Tibial artery (tissue), 4 donors: ENCODE measurements at regions not wholly inside any gene's neighbourhood (a gene's known extent, or its start where the extent isn't known, plus 50 kb on each side); places are given as distances from the start of the nearest gene placed in this dataset.

Experiments
- DNase-seq, 2 donors: peaks; one replicate each; pipeline ENCODE4 v3.0.0-alpha.2; 2019
- H3K27ac ChIP-seq, 2 donors: fragments of 200-600 bp; sonication (generic) in 1 of 2; 1 replicate in 1 of 2; 2 replicates in 1 of 2; pipeline ENCODE4 v1.5.1; 2018 to 2019; ENCODE audit warnings: mild to moderate bottlenecking in 1 of 2
- H3K27me3 ChIP-seq, 2 donors: fragments of 200-600 bp; sonication (generic) in 1 of 2; one replicate each; pipeline versions ENCODE4 v1.5.1 to v1.6.0; 2016 to 2019
- H3K36me3 ChIP-seq, 3 donors: fragments of 200-600 bp; sonication (generic) in 2 of 3; one replicate each; pipeline ENCODE4 v1.5.1; 2016 to 2019; ENCODE audit warnings: mild to moderate bottlenecking in 2 of 3
- H3K4me1 ChIP-seq, 4 donors: fragments of 200-600 bp; sonication (generic) in 2 of 4; 1 replicate in 3 of 4; 2 replicates in 1 of 4; pipeline ENCODE4 v1.5.1; 2016 to 2019
- H3K4me3 ChIP-seq, 2 donors: fragments of 200-600 bp; sonication (generic) in 1 of 2; 1 replicate in 1 of 2; 2 replicates in 1 of 2; pipeline ENCODE4 v1.5.1; 2018 to 2019; ENCODE audit warnings: mild to moderate bottlenecking in 2 of 2
- H3K9me3 ChIP-seq, 3 donors: fragments of 200-600 bp; sonication (generic) in 1 of 3; one replicate each; pipeline ENCODE4 v1.5.1; 2016 to 2019
- CTCF ChIP-seq, 2 experiments: fragments of 200-600 bp in 1 of 2; fragments of 450-650 bp in 1 of 2; IDR thresholded peaks; one replicate each; pipeline ENCODE4 v1.5.1; 2017 to 2019; ENCODE audit warnings: antibody characterized with exemption in 2 of 2, mild to moderate bottlenecking in 1 of 2, moderate library complexity in 1 of 2
- intact Hi-C: fragments of 100-400 bp; cut with DNase I; formaldehyde crosslinking; loops from one replicate; pipeline ENCODE4 v1.15.0; 2023; ENCODE audit warnings: low total_unique reads

DNA sequence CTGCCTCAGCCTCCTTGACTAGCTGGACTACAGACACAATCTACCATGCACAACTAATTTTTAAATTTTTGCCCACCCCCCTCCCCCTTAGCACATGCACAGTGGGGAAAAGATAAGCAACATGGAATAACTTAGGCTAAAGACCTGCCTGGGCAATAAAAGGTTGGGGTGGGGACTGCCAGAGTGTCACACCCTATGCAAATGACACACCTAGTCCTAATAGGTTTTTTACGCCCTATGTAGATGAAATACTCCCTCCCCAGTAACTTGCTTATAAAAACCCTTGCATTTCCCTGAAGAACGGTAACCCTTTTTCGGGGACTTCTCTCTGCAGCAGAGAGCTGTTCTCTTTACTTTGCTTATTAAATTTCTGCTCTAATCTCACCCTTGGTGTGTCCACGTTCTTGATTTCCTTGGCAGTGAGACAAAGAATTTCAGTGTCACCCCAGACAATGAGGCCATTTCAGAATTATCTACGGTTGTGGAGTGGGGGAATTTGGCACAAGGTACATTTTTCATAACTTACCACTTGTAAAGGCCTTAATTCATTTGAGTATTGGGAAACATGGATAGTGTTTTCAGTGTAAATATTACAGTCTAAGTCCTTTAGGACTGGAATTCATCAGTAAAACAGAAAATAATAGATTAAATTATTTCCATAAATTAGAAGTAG, 109.2 kb downstream of the NOL4 start:
- H3K4me1 ChIP-seq = peaks cover 0 to 4% (median 0%) of the 10 kb centered on the region in 4 donors
- no peak for TF ChIP-seq CTCF (IDR thresholded peaks at IDR 0.05)
- no peak for DNase-seq
- H3K36me3 ChIP-seq = no peaks in the 10 kb centered on the region
- no peak overlapping the region for H3K27ac ChIP-seq
- H3K27me3 ChIP-seq = no peaks in the 10 kb centered on the region
- no peak overlapping the region for H3K4me3 ChIP-seq
- no peaks in the 10 kb centered on the region for H3K9me3 ChIP-seq
- intact Hi-C loops = no loop called here

DNA sequence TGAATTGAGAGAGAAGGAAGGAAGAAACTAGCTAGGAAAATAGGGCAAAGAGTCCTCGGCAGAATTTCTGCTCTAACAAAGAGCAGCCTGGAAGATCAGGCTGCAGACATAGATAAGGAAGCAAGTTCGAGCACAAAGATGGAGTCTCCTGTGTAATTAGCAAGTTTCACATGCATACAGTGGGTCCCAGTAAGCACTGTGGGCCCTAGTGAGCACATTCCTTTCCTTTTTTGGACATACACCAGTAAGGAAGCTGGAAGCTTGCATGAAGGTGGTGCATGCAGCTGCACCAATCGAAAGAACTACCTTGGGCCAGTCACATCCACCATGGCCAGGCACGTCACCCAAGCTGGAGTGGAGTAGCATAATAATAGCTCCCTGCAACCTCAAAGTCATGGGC, 109.7 kb downstream of the NOL4 start:
- Histone ChIP-seq H3K27ac (no peak overlapping the region), H3K27me3 (no peaks in the 10 kb centered on the region), H3K4me3 (no peak overlapping the region), H3K36me3 (no peaks in the 10 kb centered on the region), H3K4me1 (peaks cover 0 to 4% (median 0%) of the 10 kb centered on the region in 4 donors), H3K9me3 (no peaks in the 10 kb centered on the region)
- TF ChIP-seq CTCF (IDR thresholded peaks at IDR 0.05) = no peak
- DNase-seq = no peak
- intact Hi-C loops = no loop called here

DNA sequence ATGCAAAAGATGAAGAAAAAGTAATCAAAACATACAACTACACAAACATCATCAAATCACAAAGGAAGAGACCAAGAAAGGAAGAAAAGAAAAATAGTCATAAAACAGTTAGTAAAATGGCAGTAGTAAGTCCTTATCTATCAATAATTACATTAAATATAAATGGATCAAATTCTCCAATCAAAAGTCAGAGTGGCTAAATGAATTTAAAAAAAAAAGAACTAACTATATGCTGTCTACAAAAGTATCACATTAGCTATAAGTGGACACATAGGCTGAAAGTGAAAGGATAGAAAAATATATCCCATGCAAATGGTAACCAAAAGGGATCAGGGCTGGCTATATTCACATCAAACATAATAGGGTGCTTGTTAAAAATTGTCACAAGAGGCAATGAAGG, 116.5 kb downstream of the NOL4 start:
- H3K9me3 ChIP-seq = no peaks in the 10 kb centered on the region
- no peak for DNase-seq

GRCh38 chr18:34098109-34098508, 126.6 kb downstream of the NOL4 start:
- no peak for DNase-seq
- no peaks in the 10 kb centered on the region for H3K4me1 ChIP-seq
- no peaks in the 10 kb centered on the region for H3K27me3 ChIP-seq
- no peaks in the 10 kb centered on the region for H3K9me3 ChIP-seq
- H3K27ac ChIP-seq = no peak overlapping the region
- no peaks in the 10 kb centered on the region for H3K36me3 ChIP-seq
- H3K4me3 ChIP-seq = no peak overlapping the region
- intact Hi-C loops = no loop called here
- no peak for TF ChIP-seq CTCF (IDR thresholded peaks at IDR 0.05)

More for the DNA sequence above, 116.5 kb downstream of the NOL4 start:
- H3K27ac ChIP-seq = no peak overlapping the region
- TF ChIP-seq CTCF (IDR thresholded peaks at IDR 0.05) = no peak
- H3K4me3 ChIP-seq = no peak overlapping the region
- no peaks in the 10 kb centered on the region for H3K27me3 ChIP-seq
- intact Hi-C loops = no loop called here
- no peaks in the 10 kb centered on the region for H3K4me1 ChIP-seq
- no peaks in the 10 kb centered on the region for H3K36me3 ChIP-seq

DNA sequence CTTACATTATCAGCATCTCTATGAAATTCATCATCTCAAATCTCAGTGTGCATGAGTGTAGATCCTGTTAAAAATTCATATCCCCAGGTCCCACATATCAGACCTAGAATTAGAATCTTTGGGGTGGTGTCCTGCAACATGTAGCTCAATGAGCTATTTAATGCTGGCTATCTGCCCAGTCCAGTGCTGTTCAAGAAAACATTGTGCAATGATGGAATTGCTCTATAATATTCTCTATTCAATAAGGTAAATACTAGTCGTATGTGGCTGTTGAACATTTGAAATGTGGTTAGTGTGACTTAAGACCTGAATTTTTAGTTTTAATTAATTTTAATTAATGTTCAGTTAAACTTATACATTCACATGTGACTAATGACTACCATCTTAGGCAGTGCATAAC, 127.4 kb downstream of the NOL4 start:
- no peaks in the 10 kb centered on the region for H3K9me3 ChIP-seq
- H3K36me3 ChIP-seq = no peaks in the 10 kb centered on the region
- no peak for TF ChIP-seq CTCF (IDR thresholded peaks at IDR 0.05)
- intact Hi-C loops = no loop called here
- no peak overlapping the region for H3K4me3 ChIP-seq
- peaks cover 0 to 3% (median 0%) of the 10 kb centered on the region in 4 donors for H3K4me1 ChIP-seq
- H3K27ac ChIP-seq = no peak overlapping the region
- no peaks in the 10 kb centered on the region for H3K27me3 ChIP-seq
- no peak for DNase-seq

DNA sequence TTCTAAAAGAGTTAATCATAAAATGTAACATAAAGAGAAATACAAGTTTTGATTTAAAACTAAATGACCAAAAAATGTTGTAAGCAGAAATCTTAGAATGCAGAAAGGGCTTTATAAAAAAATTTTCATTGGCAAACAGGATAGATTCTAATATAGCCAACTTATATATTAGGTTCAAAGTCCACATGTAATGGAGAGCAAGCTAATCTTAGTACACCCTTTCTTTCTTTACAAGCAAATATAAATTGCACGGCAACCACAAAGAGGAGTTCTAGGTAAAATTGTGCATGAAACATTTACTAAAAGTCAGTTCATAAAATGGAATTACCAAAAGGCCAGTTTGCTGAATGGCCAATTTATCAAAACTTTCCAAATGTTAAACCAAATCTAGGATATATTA, 130.6 kb downstream of the NOL4 start:
- H3K4me3 ChIP-seq = no peak overlapping the region
- intact Hi-C loops = no loop called here
- H3K36me3 ChIP-seq = no peaks in the 10 kb centered on the region
- no peak overlapping the region for H3K27ac ChIP-seq
- H3K9me3 ChIP-seq = no peaks in the 10 kb centered on the region
- peaks cover 0 to 5% (median 0%) of the 10 kb centered on the region in 4 donors for H3K4me1 ChIP-seq
- H3K27me3 ChIP-seq = no peaks in the 10 kb centered on the region
- no peak for DNase-seq
- TF ChIP-seq CTCF (IDR thresholded peaks at IDR 0.05) = no peak
